ENCODE measurements at regions not wholly inside any gene's neighbourhood (a gene's known extent, or its start where the extent isn't known, plus 50 kb on each side); places are given as distances from the start of the nearest gene placed in this dataset.

DNA sequence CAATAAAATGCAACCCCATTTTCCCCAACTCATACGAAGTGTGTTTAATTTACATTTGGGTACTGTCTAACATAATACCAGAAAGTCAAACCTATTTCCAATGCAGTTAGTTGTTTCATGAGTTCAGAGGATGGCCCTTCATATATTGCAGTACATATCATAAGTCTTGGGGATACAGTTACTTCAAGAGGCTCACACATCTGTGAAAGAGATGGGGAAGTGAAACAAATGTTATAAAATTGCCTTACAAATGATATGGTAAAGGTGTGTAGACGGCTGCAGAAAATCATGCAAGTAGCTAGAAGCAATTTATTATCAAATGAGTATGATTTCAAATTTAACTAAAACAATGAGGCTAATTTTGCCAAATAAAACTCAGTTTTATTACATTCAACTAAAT, 219.0 kb upstream of the CDH12 start:
- TF ChIP-seq, protein P1, sequence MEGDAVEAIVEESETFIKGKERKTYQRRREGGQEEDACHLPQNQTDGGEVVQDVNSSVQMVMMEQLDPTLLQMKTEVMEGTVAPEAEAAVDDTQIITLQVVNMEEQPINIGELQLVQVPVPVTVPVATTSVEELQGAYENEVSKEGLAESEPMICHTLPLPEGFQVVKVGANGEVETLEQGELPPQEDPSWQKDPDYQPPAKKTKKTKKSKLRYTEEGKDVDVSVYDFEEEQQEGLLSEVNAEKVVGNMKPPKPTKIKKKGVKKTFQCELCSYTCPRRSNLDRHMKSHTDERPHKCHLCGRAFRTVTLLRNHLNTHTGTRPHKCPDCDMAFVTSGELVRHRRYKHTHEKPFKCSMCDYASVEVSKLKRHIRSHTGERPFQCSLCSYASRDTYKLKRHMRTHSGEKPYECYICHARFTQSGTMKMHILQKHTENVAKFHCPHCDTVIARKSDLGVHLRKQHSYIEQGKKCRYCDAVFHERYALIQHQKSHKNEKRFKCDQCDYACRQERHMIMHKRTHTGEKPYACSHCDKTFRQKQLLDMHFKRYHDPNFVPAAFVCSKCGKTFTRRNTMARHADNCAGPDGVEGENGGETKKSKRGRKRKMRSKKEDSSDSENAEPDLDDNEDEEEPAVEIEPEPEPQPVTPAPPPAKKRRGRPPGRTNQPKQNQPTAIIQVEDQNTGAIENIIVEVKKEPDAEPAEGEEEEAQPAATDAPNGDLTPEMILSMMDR (IDR thresholded peaks at IDR 0.05): no peak
- TF ChIP-seq POLR2A (IDR thresholded peaks at IDR 0.05): no peak
